Esophagus squamous epithelium (tissue), 4 donors: ENCODE measurements at regions not wholly inside any gene's neighbourhood (a gene's known extent, or its start where the extent isn't known, plus 50 kb on each side); places are given as distances from the start of the nearest gene placed in this dataset.

ENCODE experiments used
- CTCF ChIP-seq, 6 experiments: fragments of 450-650 bp in 4 of 6; fragments of 200-600 bp in 2 of 6; sonication (generic) in 2 of 6; IDR thresholded peaks; one replicate each; pipeline ENCODE4 v1.5.1; 2016 to 2019; ENCODE audit warnings: antibody characterized with exemption in 6 of 6, mild to moderate bottlenecking in 4 of 6, moderate library complexity in 4 of 6
- POLR2A ChIP-seq, 4 donors: fragments of 450-650 bp; IDR thresholded peaks; one replicate each; pipeline ENCODE4 v1.6.1; 2017; ENCODE audit warnings: antibody characterized with exemption in 4 of 4, mild to moderate bottlenecking in 4 of 4, moderate library complexity in 3 of 4

DNA sequence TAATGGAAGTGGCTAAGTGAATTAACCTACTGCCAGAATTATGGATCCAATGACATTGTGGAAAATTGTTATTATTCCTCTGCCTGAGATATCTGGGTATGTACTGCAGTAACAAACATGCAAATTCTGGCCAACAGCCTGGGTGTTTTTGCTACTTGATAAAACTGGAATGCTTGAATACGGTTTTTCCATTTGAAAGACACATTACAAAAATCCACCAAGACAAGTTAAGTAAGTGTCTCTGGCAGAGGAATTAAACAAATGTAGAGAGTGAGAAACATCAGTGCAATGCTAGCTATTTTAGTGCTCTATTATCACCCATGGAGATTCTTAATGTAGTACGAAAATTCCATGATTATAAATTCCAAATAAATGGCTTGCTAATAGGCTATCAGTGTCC lies 312.4 kb upstream of the MEIS1 start:
- TF ChIP-seq CTCF (IDR thresholded peaks at IDR 0.05) (no peak), POLR2A (IDR thresholded peaks at IDR 0.05) (no peak)
